ENCODE measurements at regions not wholly inside any gene's neighbourhood (a gene's known extent, or its start where the extent isn't known, plus 50 kb on each side); places are given as distances from the start of the nearest gene placed in this dataset.
"Not testable (repeated sequence)": the region's sequence is repeated elsewhere in the genome, so short reads cannot be mapped to it uniquely, and the experiment has no call there.

GRCh38 chr16:88198457-88199295 is 184.1 kb upstream of the ZNF469 start:
- H3K9me3 ChIP-seq (ENCODE audit: low read length); H3K27me3 ChIP-seq (ENCODE audit: insufficient read depth, low read length, poor library complexity, severe bottlenecking); H3K4me1 ChIP-seq (ENCODE audit: insufficient read depth, low read length); H3K36me3 Mint-ChIP-seq; POLR2A ChIA-PET; H3K36me3 ChIP-seq (ENCODE audit: insufficient read depth, low read length); CTCF ChIA-PET; H3K27ac ChIP-seq (ENCODE audit: low read depth, low read length); H3K4me3 Mint-ChIP-seq; H3K4me3 ChIP-seq (ENCODE audit: low read length); H3K27me3 Mint-ChIP-seq; H3K4me1 Mint-ChIP-seq; DNase-seq; H3K9me3 Mint-ChIP-seq: not testable (repeated sequence)
- peak overlapping the region in 1 of 8 donors; percentile 50 for H3K27ac Mint-ChIP-seq

DNA sequence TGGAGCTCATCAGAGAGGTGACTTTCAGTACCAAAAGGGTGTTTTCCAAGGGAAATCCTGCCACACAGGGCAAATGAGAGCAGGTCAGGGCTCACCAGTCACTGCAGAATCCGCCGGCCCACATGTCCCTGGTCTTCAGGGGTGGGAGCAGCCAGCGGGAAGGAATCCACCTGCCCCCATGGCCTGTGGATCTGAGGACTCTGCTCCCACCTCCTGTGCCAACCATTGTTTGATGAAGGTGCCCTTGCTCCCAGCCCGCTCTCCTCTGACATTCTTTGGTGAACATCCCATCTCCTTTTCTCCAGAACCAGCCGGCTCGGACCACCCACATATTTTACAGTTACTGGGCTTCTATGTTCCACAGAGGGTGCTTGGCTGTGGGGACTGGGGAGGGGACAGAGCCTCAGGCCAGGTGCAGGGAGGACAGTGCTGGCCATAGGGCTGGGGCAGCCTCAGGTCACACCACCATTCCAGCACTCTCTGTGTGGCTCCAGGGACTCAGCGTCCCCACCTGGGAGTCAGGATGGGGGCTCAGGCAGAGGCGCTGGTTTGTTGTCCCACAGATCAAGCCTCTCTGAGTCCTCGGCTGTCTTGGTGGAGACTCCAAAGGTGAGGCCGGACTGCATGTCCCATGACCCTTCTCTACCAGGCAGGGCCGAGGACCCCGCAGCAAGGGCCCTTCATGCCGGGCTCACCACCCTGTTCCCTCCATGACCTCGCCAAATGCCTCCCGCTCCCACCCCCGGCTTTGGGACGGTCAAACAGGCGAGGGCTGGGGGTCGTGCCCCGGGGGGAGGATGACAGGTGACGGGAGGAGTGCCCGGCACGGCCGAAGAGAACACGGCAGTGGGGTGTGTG is 183.2 kb upstream of the ZNF469 start:
- peak overlapping the region in 1 of 8 donors; percentile 78 for H3K27ac Mint-ChIP-seq
- H3K4me3 Mint-ChIP-seq; H3K27me3 ChIP-seq (ENCODE audit: insufficient read depth, low read length, poor library complexity, severe bottlenecking); H3K9me3 Mint-ChIP-seq; DNase-seq; POLR2A ChIA-PET; CTCF ChIA-PET; H3K27ac ChIP-seq (ENCODE audit: low read depth, low read length); H3K4me1 Mint-ChIP-seq; H3K27me3 Mint-ChIP-seq; H3K36me3 Mint-ChIP-seq; H3K4me3 ChIP-seq (ENCODE audit: low read length); H3K9me3 ChIP-seq (ENCODE audit: low read length); H3K4me1 ChIP-seq (ENCODE audit: insufficient read depth, low read length); H3K36me3 ChIP-seq (ENCODE audit: insufficient read depth, low read length): not testable (repeated sequence)

DNA sequence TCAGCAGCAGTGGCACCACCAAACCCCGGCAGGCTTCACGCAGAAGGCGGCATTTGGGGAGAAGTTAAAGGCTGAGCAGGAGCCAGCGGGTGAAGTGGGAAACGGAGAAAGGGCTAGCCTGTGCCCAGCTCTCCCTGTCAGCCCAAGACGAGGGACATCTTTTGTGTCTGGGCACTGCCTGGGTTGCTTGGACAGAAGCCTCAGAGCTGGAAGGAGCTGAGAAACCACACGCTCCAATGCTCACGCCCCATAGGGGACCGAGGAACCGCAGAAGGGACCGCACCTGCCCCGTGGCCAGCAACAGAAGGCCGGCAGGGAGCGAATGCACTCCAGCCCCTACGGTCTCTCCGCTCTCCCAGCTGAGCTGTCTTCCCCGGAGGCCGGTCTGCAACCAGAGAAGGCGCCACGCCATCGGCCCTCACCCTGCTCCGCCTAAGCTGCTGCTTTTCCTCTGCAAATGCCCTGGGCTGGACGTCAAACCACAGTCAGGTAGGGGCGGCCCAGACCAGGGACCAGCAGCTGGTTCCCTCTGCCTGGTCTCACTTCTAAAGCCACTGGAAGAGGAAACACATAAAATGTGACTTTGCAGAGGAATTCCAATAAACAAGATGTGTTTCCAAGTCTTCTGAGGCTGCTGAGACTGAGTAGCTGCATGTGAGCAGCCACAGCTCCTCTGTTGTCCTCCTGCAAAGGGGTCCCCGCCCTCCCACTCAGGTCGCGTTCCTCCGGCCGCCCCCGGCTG is 182.4 kb upstream of the ZNF469 start:
- DNase-seq; H3K9me3 Mint-ChIP-seq; H3K36me3 ChIP-seq (ENCODE audit: insufficient read depth, low read length); CTCF ChIA-PET; H3K36me3 Mint-ChIP-seq; H3K27me3 Mint-ChIP-seq; H3K4me1 Mint-ChIP-seq; H3K4me3 ChIP-seq (ENCODE audit: low read length); POLR2A ChIA-PET; H3K4me3 Mint-ChIP-seq; H3K27ac ChIP-seq (ENCODE audit: low read depth, low read length); H3K27me3 ChIP-seq (ENCODE audit: insufficient read depth, low read length, poor library complexity, severe bottlenecking); H3K9me3 ChIP-seq (ENCODE audit: low read length); H3K27ac Mint-ChIP-seq; H3K4me1 ChIP-seq (ENCODE audit: insufficient read depth, low read length): not testable (repeated sequence)

DNA sequence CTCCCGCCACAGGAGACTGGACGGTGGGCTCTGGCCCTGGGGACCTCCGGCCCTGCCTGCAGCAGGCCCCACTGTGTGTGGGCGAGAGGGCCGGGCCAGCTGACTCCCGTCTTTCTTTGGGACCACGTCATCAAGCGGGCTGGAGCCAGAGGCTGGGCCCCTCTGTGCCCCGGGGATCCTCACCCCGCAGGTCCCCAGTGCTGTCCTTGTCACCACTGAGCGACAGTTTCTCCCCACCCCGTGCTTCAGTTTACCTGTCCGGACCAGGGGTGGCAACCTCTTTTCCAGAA is 181.9 kb upstream of the ZNF469 start:
- DNase-seq: no peak

DNA sequence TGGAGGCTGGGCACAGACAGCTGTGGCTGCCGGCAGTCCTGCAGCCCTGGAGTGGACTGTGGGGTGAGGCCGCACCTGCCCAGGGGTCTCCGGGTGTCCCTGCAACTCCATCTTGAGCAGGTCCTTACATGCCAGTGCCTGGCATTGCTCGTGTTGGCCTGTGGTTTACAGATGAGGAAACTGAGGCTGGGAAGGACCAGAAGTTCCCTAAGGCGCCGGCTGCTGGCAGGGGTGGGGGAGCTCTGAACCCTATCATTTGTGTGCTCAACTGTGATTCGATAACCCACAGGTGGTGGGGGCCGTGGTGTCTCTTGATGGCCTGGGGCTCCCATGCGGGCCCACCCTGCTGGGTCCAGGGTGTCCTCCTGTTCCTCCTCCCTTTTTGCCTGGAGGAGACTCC is 181.1 kb upstream of the ZNF469 start:
- H3K36me3 Mint-ChIP-seq; DNase-seq; H3K4me1 ChIP-seq (ENCODE audit: insufficient read depth, low read length); H3K27me3 ChIP-seq (ENCODE audit: insufficient read depth, low read length, poor library complexity, severe bottlenecking); H3K9me3 Mint-ChIP-seq; POLR2A ChIA-PET; H3K9me3 ChIP-seq (ENCODE audit: low read length); H3K4me3 Mint-ChIP-seq; H3K27ac Mint-ChIP-seq; H3K27me3 Mint-ChIP-seq; H3K27ac ChIP-seq (ENCODE audit: low read depth, low read length); CTCF ChIA-PET; H3K36me3 ChIP-seq (ENCODE audit: insufficient read depth, low read length); H3K4me3 ChIP-seq (ENCODE audit: low read length); H3K4me1 Mint-ChIP-seq: not testable (repeated sequence)

More for the DNA sequence above, 181.9 kb upstream of the ZNF469 start:
- Mint-ChIP-seq H3K27ac (no peak overlapping the region), H3K4me3 (peak overlapping the region in 1 of 7 donors; percentile 59), H3K4me1 (no peaks in the 10 kb centered on the region), H3K9me3 (no peaks in the 10 kb centered on the region), H3K36me3 (peaks cover 0 to 2% (median 0%) of the 10 kb centered on the region in 3 donors), H3K27me3 (peaks cover 4 to 7% of the 10 kb centered on the region in 2 donors)
- H3K36me3 ChIP-seq (ENCODE audit: insufficient read depth, low read length): no peaks in the 10 kb centered on the region
- ChIA-PET POLR2A (no interaction called here), CTCF (no interaction called here)
- H3K4me1 ChIP-seq (ENCODE audit: insufficient read depth, low read length): no peaks in the 10 kb centered on the region
- no peaks in the 10 kb centered on the region for H3K27me3 ChIP-seq (ENCODE audit: insufficient read depth, low read length, poor library complexity, severe bottlenecking)
- no peak overlapping the region for H3K4me3 ChIP-seq (ENCODE audit: low read length)
- no peaks in the 10 kb centered on the region for H3K9me3 ChIP-seq (ENCODE audit: low read length)
- H3K27ac ChIP-seq (ENCODE audit: low read depth, low read length): no peak overlapping the region

DNA sequence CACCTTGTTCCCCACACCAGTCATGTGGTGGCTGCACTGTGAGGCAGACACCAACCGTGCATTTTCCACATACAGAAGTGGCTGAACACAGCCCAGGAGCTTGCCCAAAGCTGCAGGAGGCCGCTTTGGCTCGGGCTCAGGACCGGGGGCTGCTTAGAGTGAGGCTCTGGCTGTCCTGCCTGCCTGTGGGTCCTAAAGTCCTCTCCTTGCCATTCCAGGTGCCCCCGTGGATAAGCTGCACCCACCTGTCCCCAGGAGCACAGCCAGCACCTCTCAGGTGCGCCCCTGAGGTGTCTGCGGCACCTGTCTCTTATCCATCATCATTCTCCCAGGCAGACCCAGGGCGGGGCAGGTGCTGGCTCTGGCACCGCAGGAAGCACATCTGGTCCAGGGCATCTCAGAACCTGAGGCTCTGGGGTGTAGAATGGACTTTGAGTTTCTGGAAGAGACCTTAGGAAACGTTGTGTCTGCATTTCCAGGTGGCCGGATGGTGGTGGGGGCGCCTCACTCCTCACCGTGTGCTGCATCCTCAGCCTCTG is 180.5 kb upstream of the ZNF469 start:
- Mint-ChIP-seq H3K27me3 (peaks cover 4 to 7% of the 10 kb centered on the region in 2 donors), H3K27ac (no peak overlapping the region), H3K36me3 (peaks cover 0 to 2% (median 0%) of the 10 kb centered on the region in 3 donors), H3K4me1 (no peaks in the 10 kb centered on the region), H3K4me3 (no peak overlapping the region), H3K9me3 (no peaks in the 10 kb centered on the region)
- H3K4me1 ChIP-seq (ENCODE audit: insufficient read depth, low read length): no peaks in the 10 kb centered on the region
- H3K27me3 ChIP-seq (ENCODE audit: insufficient read depth, low read length, poor library complexity, severe bottlenecking): no peaks in the 10 kb centered on the region
- H3K4me3 ChIP-seq (ENCODE audit: low read length): no peak overlapping the region
- H3K36me3 ChIP-seq (ENCODE audit: insufficient read depth, low read length): no peaks in the 10 kb centered on the region
- ChIA-PET CTCF (no interaction called here), POLR2A (no interaction called here)
- DNase-seq: no peak
- no peak overlapping the region for H3K27ac ChIP-seq (ENCODE audit: low read depth, low read length)
- no peaks in the 10 kb centered on the region for H3K9me3 ChIP-seq (ENCODE audit: low read length)

- H3K27me3 Mint-ChIP-seq; H3K4me1 Mint-ChIP-seq; H3K27me3 ChIP-seq (ENCODE audit: insufficient read depth, low read length, poor library complexity, severe bottlenecking); H3K27ac ChIP-seq (ENCODE audit: low read depth, low read length); POLR2A ChIA-PET; CTCF ChIA-PET; DNase-seq; H3K4me3 Mint-ChIP-seq; H3K27ac Mint-ChIP-seq; H3K9me3 ChIP-seq (ENCODE audit: low read length); H3K4me3 ChIP-seq (ENCODE audit: low read length); H3K9me3 Mint-ChIP-seq; H3K4me1 ChIP-seq (ENCODE audit: insufficient read depth, low read length); H3K36me3 Mint-ChIP-seq; H3K36me3 ChIP-seq (ENCODE audit: insufficient read depth, low read length): not testable (repeated sequence)
Observed at GRCh38 chr16:88202856-88203681, 179.7 kb upstream of the ZNF469 start.
